WTC11 (cell line): ENCODE measurements at regions not wholly inside any gene's neighbourhood (a gene's known extent, or its start where the extent isn't known, plus 50 kb on each side); places are given as distances from the start of the nearest gene placed in this dataset.

Experiments
- ATAC-seq: fragments of 200-7000 bp; cut with Tn5 transposase; 2 replicates; pipeline ENCODE4 v1.10.0; 2021; ENCODE audit warnings: mild to moderate bottlenecking, moderate library complexity
- CTCF ChIA-PET: fragments of 300-600 bp; sonication (Branson Sonifier 250); formaldehyde crosslinking; loops from one replicate; lab custom pipeline; 2021; ENCODE audit warnings: antibody characterized with exemption; lab: Charles Lee
- POLR2A ChIA-PET: fragments of 350-600 bp; sonication (Branson Sonifier 250); formaldehyde crosslinking; loops from one replicate; lab custom pipeline; 2021; ENCODE audit warnings: antibody characterized with exemption; lab: Charles Lee
- DNase-seq: peaks from one replicate; pipeline ENCODE4 v3.0.0; 2021; ENCODE audit warnings: low spot score
- H3K27ac Mint-ChIP-seq: 2 replicates; pipeline ENCODE4 v1.8.0; 2021; ENCODE audit warnings: mixed read lengths
- H3K27me3 Mint-ChIP-seq: 2 replicates; pipeline ENCODE4 v1.8.0; 2021; ENCODE audit warnings: low read depth, mild to moderate bottlenecking, moderate library complexity, mixed read lengths
- H3K36me3 Mint-ChIP-seq: 2 replicates; pipeline ENCODE4 v1.8.0; 2021; ENCODE audit warnings: mixed read lengths
- H3K4me1 Mint-ChIP-seq: 2 replicates; pipeline ENCODE4 v1.8.0; 2022; ENCODE audit warnings: mixed read lengths
- H3K4me3 Mint-ChIP-seq: 2 replicates; pipeline ENCODE4 v1.8.0; 2021; ENCODE audit warnings: mild to moderate bottlenecking, moderate library complexity, mixed read lengths
- H3K9me3 Mint-ChIP-seq: 2 replicates; pipeline ENCODE4 v1.8.0; 2021; ENCODE audit warnings: mixed read lengths
- EMX1 ChIP-seq: fragments of 250-450 bp; sonication (Bioruptor Pico); IDR thresholded peaks from 2 replicates; pipeline ENCODE4 v1.8.0; 2021; ENCODE audit warnings: mild to moderate bottlenecking
- ESRRA ChIP-seq: sonication (generic); formaldehyde crosslinking; IDR thresholded peaks from 2 replicates; pipeline ENCODE4 v1.8.1; 2022; ENCODE audit warnings: mild to moderate bottlenecking, missing genetic modification reagents, borderline replicate concordance
- FOXJ3 ChIP-seq: sonication (generic); formaldehyde crosslinking; IDR thresholded peaks from 2 replicates; pipeline ENCODE4 v1.9.0; 2021; ENCODE audit warnings: missing genetic modification reagents, mild to moderate bottlenecking, borderline replicate concordance
- FOXK1 ChIP-seq: sonication (generic); formaldehyde crosslinking; IDR thresholded peaks from 2 replicates; pipeline ENCODE4 v1.8.0; 2022; ENCODE audit warnings: mild to moderate bottlenecking, moderate library complexity, missing genetic modification reagents
- HMGA2 ChIP-seq: fragments of 250-450 bp; sonication (Bioruptor Pico); IDR thresholded peaks from 2 replicates; pipeline ENCODE4 v1.4.0; 2021; ENCODE audit warnings: mild to moderate bottlenecking, moderate library complexity
- IRF2 ChIP-seq: sonication (generic); formaldehyde crosslinking; IDR thresholded peaks from 2 replicates; pipeline ENCODE4 v1.8.0; 2022; ENCODE audit warnings: low read depth, missing genetic modification reagents, borderline replicate concordance
- JUN ChIP-seq: sonication (generic); formaldehyde crosslinking; IDR thresholded peaks from 2 replicates; pipeline ENCODE4 v1.8.0; 2023; ENCODE audit warnings: mild to moderate bottlenecking, missing genetic modification reagents
- OVOL2 ChIP-seq: fragments of 250-450 bp; sonication (Bioruptor Pico); IDR thresholded peaks from 2 replicates; pipeline ENCODE4 v1.9.0; 2021; ENCODE audit warnings: mild to moderate bottlenecking, borderline replicate concordance
- RORB ChIP-seq: fragments of 250-450 bp; sonication (Bioruptor Pico); IDR thresholded peaks from 2 replicates; pipeline ENCODE4 v1.9.0; 2021; ENCODE audit warnings: mild to moderate bottlenecking
- SOX15 ChIP-seq: fragments of 250-450 bp; sonication (Bioruptor Pico); IDR thresholded peaks from 2 replicates; pipeline ENCODE4 v1.9.0; 2021; ENCODE audit warnings: mild to moderate bottlenecking
- TEAD4 ChIP-seq: sonication (generic); formaldehyde crosslinking; IDR thresholded peaks from 2 replicates; pipeline ENCODE4 v1.8.0; 2022; ENCODE audit warnings: mild to moderate bottlenecking, missing genetic modification reagents
- ZNF416 ChIP-seq: fragments of 250-450 bp; sonication (Bioruptor Pico); IDR thresholded peaks from 2 replicates; pipeline ENCODE4 v1.9.0; 2021; ENCODE audit warnings: mild to moderate bottlenecking, inconsistent platforms
- ZNF423 ChIP-seq: fragments of 250-450 bp; sonication (Bioruptor Pico); IDR thresholded peaks from 2 replicates; pipeline ENCODE4 v2.1.2; 2022; ENCODE audit warnings: mild to moderate bottlenecking, moderate library complexity
- TF ChIP-seq, protein P1 (sequence below): sonication (generic); formaldehyde crosslinking; IDR thresholded peaks from 2 replicates; pipeline ENCODE4 v1.8.1; 2022; ENCODE audit warnings: low read depth, missing genetic modification reagents, borderline replicate concordance
- TF ChIP-seq, protein P2 (sequence below): sonication (generic); formaldehyde crosslinking; IDR thresholded peaks from 2 replicates; pipeline ENCODE4 v1.8.0; 2023; ENCODE audit warnings: mild to moderate bottlenecking, missing genetic modification reagents
- TF ChIP-seq, protein P3 (sequence below): sonication (generic); formaldehyde crosslinking; IDR thresholded peaks from 2 replicates; pipeline ENCODE4 v1.8.1; 2022; ENCODE audit warnings: mild to moderate bottlenecking, missing genetic modification reagents, moderate library complexity, borderline replicate concordance
- TF ChIP-seq, protein P4 (sequence below): sonication (generic); formaldehyde crosslinking; IDR thresholded peaks from 2 replicates; pipeline ENCODE4 v1.8.1; 2023; ENCODE audit warnings: mild to moderate bottlenecking, moderate library complexity, missing genetic modification reagents
- TF ChIP-seq, protein P5 (sequence below): sonication (generic); formaldehyde crosslinking; IDR thresholded peaks from 2 replicates; pipeline ENCODE4 v1.8.1; 2023; ENCODE audit warnings: mild to moderate bottlenecking, missing genetic modification reagents, moderate library complexity
- TF ChIP-seq, protein P6 (sequence below): fragments of 250-450 bp; sonication (Bioruptor Pico); conservative IDR thresholded peaks from 2 replicates; pipeline ENCODE4 v1.9.0; 2021; ENCODE audit warnings: mild to moderate bottlenecking
- TF ChIP-seq, protein P7 (sequence below): sonication (generic); formaldehyde crosslinking; IDR thresholded peaks from 2 replicates; pipeline ENCODE4 v1.8.0; 2022; ENCODE audit warnings: missing genetic modification reagents

DNA sequence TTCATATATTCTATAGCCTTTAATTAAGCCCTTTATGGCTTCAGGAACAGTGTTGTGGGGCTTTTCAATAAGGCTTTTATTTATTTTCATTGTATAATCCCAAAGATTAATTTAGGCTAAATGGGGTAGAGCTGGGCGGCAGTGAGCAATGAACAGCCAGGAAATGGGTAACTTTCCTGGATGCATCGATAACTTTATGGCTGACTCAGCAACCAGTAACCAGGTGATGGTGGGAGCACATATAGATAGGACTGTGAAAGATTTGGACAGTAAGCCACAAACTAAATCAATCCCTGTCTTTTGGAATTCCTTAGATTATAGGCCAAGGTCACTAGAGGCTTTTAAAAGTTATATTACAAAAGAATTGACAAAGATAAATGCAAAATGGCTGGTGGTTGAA is 1260.6 kb upstream of the CELF4 start:
- Mint-ChIP-seq H3K36me3 (no peaks in the 10 kb centered on the region), H3K9me3 (peaks cover 6% of the 10 kb centered on the region; the same call in 1 of the 2 replicates), H3K27me3 (no peaks in the 10 kb centered on the region), H3K27ac (no peak overlapping the region), H3K4me1 (no peaks in the 10 kb centered on the region), H3K4me3 (no peak overlapping the region)
- CTCF ChIA-PET, result no interaction called here
- POLR2A ChIA-PET, result no interaction called here
- ATAC-seq (no peak), DNase-seq (no peak)
- TF ChIP-seq TEAD4, result no peak
- TF ChIP-seq FOXJ3 (CRISPR knock-in tag), result no peak
- TF ChIP-seq, protein P1, sequence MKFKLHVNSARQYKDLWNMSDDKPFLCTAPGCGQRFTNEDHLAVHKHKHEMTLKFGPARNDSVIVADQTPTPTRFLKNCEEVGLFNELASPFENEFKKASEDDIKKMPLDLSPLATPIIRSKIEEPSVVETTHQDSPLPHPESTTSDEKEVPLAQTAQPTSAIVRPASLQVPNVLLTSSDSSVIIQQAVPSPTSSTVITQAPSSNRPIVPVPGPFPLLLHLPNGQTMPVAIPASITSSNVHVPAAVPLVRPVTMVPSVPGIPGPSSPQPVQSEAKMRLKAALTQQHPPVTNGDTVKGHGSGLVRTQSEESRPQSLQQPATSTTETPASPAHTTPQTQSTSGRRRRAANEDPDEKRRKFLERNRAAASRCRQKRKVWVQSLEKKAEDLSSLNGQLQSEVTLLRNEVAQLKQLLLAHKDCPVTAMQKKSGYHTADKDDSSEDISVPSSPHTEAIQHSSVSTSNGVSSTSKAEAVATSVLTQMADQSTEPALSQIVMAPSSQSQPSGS (CRISPR knock-in tag), result no peak
- no peak for TF ChIP-seq OVOL2
- TF ChIP-seq ZNF416, result no peak
- TF ChIP-seq, protein P2, sequence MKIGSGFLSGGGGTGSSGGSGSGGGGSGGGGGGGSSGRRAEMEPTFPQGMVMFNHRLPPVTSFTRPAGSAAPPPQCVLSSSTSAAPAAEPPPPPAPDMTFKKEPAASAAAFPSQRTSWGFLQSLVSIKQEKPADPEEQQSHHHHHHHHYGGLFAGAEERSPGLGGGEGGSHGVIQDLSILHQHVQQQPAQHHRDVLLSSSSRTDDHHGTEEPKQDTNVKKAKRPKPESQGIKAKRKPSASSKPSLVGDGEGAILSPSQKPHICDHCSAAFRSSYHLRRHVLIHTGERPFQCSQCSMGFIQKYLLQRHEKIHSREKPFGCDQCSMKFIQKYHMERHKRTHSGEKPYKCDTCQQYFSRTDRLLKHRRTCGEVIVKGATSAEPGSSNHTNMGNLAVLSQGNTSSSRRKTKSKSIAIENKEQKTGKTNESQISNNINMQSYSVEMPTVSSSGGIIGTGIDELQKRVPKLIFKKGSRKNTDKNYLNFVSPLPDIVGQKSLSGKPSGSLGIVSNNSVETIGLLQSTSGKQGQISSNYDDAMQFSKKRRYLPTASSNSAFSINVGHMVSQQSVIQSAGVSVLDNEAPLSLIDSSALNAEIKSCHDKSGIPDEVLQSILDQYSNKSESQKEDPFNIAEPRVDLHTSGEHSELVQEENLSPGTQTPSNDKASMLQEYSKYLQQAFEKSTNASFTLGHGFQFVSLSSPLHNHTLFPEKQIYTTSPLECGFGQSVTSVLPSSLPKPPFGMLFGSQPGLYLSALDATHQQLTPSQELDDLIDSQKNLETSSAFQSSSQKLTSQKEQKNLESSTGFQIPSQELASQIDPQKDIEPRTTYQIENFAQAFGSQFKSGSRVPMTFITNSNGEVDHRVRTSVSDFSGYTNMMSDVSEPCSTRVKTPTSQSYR (CRISPR knock-in tag), result no peak
- no peak for TF ChIP-seq RORB (CRISPR knock-in tag)
- TF ChIP-seq HMGA2, result no peak
- TF ChIP-seq ESRRA, result no peak
- TF ChIP-seq, protein P3, sequence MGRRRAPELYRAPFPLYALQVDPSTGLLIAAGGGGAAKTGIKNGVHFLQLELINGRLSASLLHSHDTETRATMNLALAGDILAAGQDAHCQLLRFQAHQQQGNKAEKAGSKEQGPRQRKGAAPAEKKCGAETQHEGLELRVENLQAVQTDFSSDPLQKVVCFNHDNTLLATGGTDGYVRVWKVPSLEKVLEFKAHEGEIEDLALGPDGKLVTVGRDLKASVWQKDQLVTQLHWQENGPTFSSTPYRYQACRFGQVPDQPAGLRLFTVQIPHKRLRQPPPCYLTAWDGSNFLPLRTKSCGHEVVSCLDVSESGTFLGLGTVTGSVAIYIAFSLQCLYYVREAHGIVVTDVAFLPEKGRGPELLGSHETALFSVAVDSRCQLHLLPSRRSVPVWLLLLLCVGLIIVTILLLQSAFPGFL, result no peak
- TF ChIP-seq, protein P4, sequence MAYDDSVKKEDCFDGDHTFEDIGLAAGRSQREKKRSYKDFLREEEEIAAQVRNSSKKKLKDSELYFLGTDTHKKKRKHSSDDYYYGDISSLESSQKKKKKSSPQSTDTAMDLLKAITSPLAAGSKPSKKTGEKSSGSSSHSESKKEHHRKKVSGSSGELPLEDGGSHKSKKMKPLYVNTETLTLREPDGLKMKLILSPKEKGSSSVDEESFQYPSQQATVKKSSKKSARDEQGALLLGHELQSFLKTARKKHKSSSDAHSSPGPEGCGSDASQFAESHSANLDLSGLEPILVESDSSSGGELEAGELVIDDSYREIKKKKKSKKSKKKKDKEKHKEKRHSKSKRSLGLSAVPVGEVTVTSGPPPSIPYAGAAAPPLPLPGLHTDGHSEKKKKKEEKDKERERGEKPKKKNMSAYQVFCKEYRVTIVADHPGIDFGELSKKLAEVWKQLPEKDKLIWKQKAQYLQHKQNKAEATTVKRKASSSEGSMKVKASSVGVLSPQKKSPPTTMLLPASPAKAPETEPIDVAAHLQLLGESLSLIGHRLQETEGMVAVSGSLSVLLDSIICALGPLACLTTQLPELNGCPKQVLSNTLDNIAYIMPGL, result no peak
- TF ChIP-seq, protein P5, sequence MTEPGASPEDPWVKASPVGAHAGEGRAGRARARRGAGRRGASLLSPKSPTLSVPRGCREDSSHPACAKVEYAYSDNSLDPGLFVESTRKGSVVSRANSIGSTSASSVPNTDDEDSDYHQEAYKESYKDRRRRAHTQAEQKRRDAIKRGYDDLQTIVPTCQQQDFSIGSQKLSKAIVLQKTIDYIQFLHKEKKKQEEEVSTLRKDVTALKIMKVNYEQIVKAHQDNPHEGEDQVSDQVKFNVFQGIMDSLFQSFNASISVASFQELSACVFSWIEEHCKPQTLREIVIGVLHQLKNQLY (CRISPR knock-in tag), result no peak
- TF ChIP-seq EMX1, result no peak
- no peak for TF ChIP-seq ZNF423 (CRISPR knock-in tag)
- TF ChIP-seq, protein P6, sequence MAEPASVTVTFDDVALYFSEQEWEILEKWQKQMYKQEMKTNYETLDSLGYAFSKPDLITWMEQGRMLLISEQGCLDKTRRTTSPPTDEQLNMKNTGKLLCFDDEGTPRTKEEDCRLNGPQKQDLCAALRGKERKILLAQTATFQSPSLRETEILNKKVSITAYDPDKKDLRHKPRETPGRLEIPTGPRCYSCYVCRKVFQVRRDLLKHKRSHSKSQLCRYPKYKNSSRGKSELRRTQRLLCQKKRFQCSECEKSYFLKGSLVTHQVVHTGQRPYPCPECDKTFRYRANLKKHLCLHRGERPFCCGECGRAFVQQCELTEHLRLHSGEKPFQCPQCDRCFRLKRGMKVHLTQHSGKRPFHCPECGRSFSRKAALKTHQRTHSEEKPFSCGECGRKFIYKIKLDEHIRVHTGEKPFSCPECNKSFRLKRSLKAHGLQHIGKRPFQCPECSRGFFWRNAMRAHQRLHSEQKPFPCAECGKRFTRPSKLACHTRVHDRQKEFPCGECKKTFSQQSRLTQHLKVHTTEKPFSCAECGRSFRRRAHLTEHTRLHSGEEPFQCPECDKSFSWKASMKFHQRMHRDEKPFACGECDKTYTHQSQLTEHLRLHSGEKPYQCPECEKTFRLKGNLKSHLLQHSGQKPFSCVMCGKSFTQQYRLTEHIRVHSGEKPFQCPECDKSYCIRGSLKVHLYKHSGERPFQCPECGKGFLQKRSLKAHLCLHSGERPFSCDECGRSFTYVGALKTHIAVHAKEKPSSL (CRISPR knock-in tag), result no peak
- TF ChIP-seq FOXK1 (CRISPR knock-in tag), result no peak
- no peak for TF ChIP-seq SOX15
- TF ChIP-seq, protein P7, sequence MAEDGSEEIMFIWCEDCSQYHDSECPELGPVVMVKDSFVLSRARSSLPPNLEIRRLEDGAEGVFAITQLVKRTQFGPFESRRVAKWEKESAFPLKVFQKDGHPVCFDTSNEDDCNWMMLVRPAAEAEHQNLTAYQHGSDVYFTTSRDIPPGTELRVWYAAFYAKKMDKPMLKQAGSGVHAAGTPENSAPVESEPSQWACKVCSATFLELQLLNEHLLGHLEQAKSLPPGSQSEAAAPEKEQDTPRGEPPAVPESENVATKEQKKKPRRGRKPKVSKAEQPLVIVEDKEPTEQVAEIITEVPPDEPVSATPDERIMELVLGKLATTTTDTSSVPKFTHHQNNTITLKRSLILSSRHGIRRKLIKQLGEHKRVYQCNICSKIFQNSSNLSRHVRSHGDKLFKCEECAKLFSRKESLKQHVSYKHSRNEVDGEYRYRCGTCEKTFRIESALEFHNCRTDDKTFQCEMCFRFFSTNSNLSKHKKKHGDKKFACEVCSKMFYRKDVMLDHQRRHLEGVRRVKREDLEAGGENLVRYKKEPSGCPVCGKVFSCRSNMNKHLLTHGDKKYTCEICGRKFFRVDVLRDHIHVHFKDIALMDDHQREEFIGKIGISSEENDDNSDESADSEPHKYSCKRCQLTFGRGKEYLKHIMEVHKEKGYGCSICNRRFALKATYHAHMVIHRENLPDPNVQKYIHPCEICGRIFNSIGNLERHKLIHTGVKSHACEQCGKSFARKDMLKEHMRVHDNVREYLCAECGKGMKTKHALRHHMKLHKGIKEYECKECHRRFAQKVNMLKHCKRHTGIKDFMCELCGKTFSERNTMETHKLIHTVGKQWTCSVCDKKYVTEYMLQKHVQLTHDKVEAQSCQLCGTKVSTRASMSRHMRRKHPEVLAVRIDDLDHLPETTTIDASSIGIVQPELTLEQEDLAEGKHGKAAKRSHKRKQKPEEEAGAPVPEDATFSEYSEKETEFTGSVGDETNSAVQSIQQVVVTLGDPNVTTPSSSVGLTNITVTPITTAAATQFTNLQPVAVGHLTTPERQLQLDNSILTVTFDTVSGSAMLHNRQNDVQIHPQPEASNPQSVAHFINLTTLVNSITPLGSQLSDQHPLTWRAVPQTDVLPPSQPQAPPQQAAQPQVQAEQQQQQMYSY (CRISPR knock-in tag), result no peak
- no peak for TF ChIP-seq IRF2 (CRISPR knock-in tag)
- no peak for TF ChIP-seq JUN (CRISPR knock-in tag)
